ENCODE measurements at regions not wholly inside any gene's neighbourhood (a gene's known extent, or its start where the extent isn't known, plus 50 kb on each side); places are given as distances from the start of the nearest gene placed in this dataset.

GRCh38 chr10:43852149-43852548 lies 203.5 kb upstream of the ZNF32 start (continued):
- TF ChIP-seq CHD7 (IDR thresholded peaks at IDR 0.05; ENCODE audit: insufficient replicate concordance, low read length) (no peak), YY1 (IDR thresholded peaks at IDR 0.05; ENCODE audit: low read depth, low read length) (no peak), SIN3A (conservative IDR thresholded peaks at IDR 0.05 in 1 of 2, IDR thresholded peaks at IDR 0.05 in 1 of 2; ENCODE audit: low read depth in 1 of 2, low read length in 2 of 2) (no peak), GABPA (IDR thresholded peaks at IDR 0.05; ENCODE audit: borderline replicate concordance, insufficient read depth, low read length) (no peak), TCF12 (IDR thresholded peaks at IDR 0.05; ENCODE audit: low read depth, low read length) (no peak), CHD1 (IDR thresholded peaks at IDR 0.05; ENCODE audit: low read depth, low read length) (no peak), ASH2L (IDR thresholded peaks at IDR 0.05; ENCODE audit: low read length) (no peak), BRCA1 (IDR thresholded peaks at IDR 0.05; ENCODE audit: low read depth, low read length) (no peak), HDAC2 (IDR thresholded peaks at IDR 0.05; ENCODE audit: borderline replicate concordance in 1 of 2, low read depth in 2 of 2, low read length in 2 of 2) (no peak)

Measured in H1 (cell line).